ENCODE measurements at regions not wholly inside any gene's neighbourhood (a gene's known extent, or its start where the extent isn't known, plus 50 kb on each side); places are given as distances from the start of the nearest gene placed in this dataset.

- Histone ChIP-seq H3K9me2 (replicated peaks; ENCODE audit: insufficient read depth, low read length) (no peaks in the 10 kb centered on the region), H2AFZ (ENCODE audit: low read depth, low read length, severe bottlenecking) (no peak overlapping the region), H3F3A (ENCODE audit: insufficient read depth) (no peaks in the 10 kb centered on the region), H3K79me2 (ENCODE audit: insufficient read depth, low read length) (no peaks in the 10 kb centered on the region), H3K9me3 (ENCODE audit: insufficient read depth, low read length) (no peaks in the 10 kb centered on the region), H3K4me2 (ENCODE audit: low read depth, low read length, poor library complexity, severe bottlenecking) (no peak overlapping the region), H3K36me3 (ENCODE audit: low read length) (no peaks in the 10 kb centered on the region), H3K9ac (ENCODE audit: low read length) (no peak overlapping the region), H3K27me3 (ENCODE audit: low read length) (no peaks in the 10 kb centered on the region), H3K4me3 (ENCODE audit: insufficient read depth, low read length, poor library complexity, severe bottlenecking) (no peak overlapping the region), H3K27ac (ENCODE audit: low read depth, low read length) (no peak overlapping the region), H4K20me1 (ENCODE audit: low read depth, low read length) (no peaks in the 10 kb centered on the region)
- TF ChIP-seq EZH2phosphoT487 (conservative IDR thresholded peaks at IDR 0.05; ENCODE audit: low read length) (no peak), CTCF (IDR thresholded peaks at IDR 0.05; ENCODE audit: insufficient read depth, low read length, poor library complexity, severe bottlenecking) (no peak)
These were observed 231.9 kb upstream of the RAB6C start for GRCh38 chr2:129747500-129748125.

GRCh38 chr2:129748250-129748649 is 231.2 kb upstream of the RAB6C start:
- TF ChIP-seq CTCF (IDR thresholded peaks at IDR 0.05; ENCODE audit: insufficient read depth, low read length, poor library complexity, severe bottlenecking) (no peak), EZH2phosphoT487 (conservative IDR thresholded peaks at IDR 0.05; ENCODE audit: low read length) (no peak)
- H3K27ac ChIP-seq (ENCODE audit: low read depth, low read length): no peak overlapping the region
- no peak overlapping the region for H3K4me3 ChIP-seq (ENCODE audit: insufficient read depth, low read length, poor library complexity, severe bottlenecking)
- H2AFZ ChIP-seq (ENCODE audit: low read depth, low read length, severe bottlenecking): no peak overlapping the region
- H4K20me1 ChIP-seq (ENCODE audit: low read depth, low read length): no peaks in the 10 kb centered on the region
- no peaks in the 10 kb centered on the region for H3F3A ChIP-seq (ENCODE audit: insufficient read depth)
- no peak overlapping the region for H3K9ac ChIP-seq (ENCODE audit: low read length)
- H3K27me3 ChIP-seq (ENCODE audit: low read length): no peaks in the 10 kb centered on the region
- H3K79me2 ChIP-seq (ENCODE audit: insufficient read depth, low read length): no peaks in the 10 kb centered on the region
- no peaks in the 10 kb centered on the region for H3K9me3 ChIP-seq (ENCODE audit: insufficient read depth, low read length)
- no peaks in the 10 kb centered on the region for H3K9me2 ChIP-seq (replicated peaks; ENCODE audit: insufficient read depth, low read length)
- H3K36me3 ChIP-seq (ENCODE audit: low read length): no peaks in the 10 kb centered on the region
- H3K4me2 ChIP-seq (ENCODE audit: low read depth, low read length, poor library complexity, severe bottlenecking): no peak overlapping the region

GRCh38 chr2:129748653-129749052 is 230.8 kb upstream of the RAB6C start:
- no peaks in the 10 kb centered on the region for H3K9me2 ChIP-seq (replicated peaks; ENCODE audit: insufficient read depth, low read length)
- no peaks in the 10 kb centered on the region for H3K9me3 ChIP-seq (ENCODE audit: insufficient read depth, low read length)
- no peak overlapping the region for H3K4me2 ChIP-seq (ENCODE audit: low read depth, low read length, poor library complexity, severe bottlenecking)
- no peak overlapping the region for H3K9ac ChIP-seq (ENCODE audit: low read length)
- H3K36me3 ChIP-seq (ENCODE audit: low read length): no peaks in the 10 kb centered on the region
- H3F3A ChIP-seq (ENCODE audit: insufficient read depth): no peaks in the 10 kb centered on the region
- H3K4me3 ChIP-seq (ENCODE audit: insufficient read depth, low read length, poor library complexity, severe bottlenecking): no peak overlapping the region
- TF ChIP-seq CTCF (IDR thresholded peaks at IDR 0.05; ENCODE audit: insufficient read depth, low read length, poor library complexity, severe bottlenecking) (peak; percentile 35), EZH2phosphoT487 (conservative IDR thresholded peaks at IDR 0.05; ENCODE audit: low read length) (no peak)
- no peaks in the 10 kb centered on the region for H4K20me1 ChIP-seq (ENCODE audit: low read depth, low read length)
- no peak overlapping the region for H3K27ac ChIP-seq (ENCODE audit: low read depth, low read length)
- no peaks in the 10 kb centered on the region for H3K79me2 ChIP-seq (ENCODE audit: insufficient read depth, low read length)
- no peak overlapping the region for H2AFZ ChIP-seq (ENCODE audit: low read depth, low read length, severe bottlenecking)
- H3K27me3 ChIP-seq (ENCODE audit: low read length): no peaks in the 10 kb centered on the region
